Superior temporal gyrus (tissue), 1 donor: ENCODE measurements at regions not wholly inside any gene's neighbourhood (a gene's known extent, or its start where the extent isn't known, plus 50 kb on each side); places are given as distances from the start of the nearest gene placed in this dataset.

Experiments used
- DNase-seq: peaks from one replicate; pipeline ENCODE4 v3.0.0-alpha.2; 2016; ENCODE audit errors: extremely low spot score

DNA sequence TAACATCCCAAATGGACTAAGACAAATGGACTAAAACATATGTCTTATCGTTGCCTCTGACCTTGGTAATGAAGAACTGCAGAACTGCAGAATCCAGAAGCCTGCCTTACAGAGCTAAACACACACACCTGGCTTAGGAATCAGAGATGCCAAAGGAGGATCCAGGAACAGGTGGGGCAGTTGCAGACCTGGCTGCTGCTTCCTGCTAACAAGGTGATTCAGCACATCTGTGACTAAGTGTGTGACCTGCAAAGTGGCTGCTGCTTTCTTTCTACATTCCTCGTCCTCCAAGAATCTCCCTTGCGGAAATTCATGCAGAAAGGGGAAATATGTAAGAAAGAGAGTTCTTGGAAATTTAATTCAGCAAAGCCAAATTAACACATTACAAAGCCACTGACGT, 96.8 kb upstream of the NLGN4X start:
- DNase-seq = no peak

GRCh38 chrX:6313356-6313755, 84.7 kb upstream of the NLGN4X start:
- DNase-seq = no peak

- DNase-seq = no peak
These were observed 82.9 kb upstream of the NLGN4X start for GRCh38 chrX:6311540-6311939.

- no peak for DNase-seq
These were observed 78.5 kb upstream of the NLGN4X start for GRCh38 chrX:6307156-6307555.

DNA sequence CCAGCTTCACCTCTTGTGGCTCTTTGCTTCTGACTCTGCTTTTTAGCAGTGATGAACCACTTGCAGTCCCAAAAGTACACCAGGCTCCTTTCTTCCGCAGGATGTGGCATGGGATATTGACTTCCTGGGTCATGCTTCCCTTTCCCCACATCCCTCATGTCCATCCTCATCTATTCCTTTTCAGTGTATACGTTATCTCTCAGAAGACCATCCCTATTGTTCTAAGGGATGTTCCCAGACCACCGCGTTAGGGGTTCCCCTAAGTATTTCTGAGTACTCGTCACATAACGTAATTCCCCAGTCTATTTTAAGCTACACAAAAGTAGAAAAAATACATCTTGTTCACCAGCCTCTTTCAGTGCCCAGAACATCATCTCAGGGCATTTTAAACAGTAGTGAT, 71.1 kb upstream of the NLGN4X start:
- DNase-seq = no peak

GRCh38 chrX:6293716-6294115, 65.0 kb upstream of the NLGN4X start:
- DNase-seq = no peak

DNA sequence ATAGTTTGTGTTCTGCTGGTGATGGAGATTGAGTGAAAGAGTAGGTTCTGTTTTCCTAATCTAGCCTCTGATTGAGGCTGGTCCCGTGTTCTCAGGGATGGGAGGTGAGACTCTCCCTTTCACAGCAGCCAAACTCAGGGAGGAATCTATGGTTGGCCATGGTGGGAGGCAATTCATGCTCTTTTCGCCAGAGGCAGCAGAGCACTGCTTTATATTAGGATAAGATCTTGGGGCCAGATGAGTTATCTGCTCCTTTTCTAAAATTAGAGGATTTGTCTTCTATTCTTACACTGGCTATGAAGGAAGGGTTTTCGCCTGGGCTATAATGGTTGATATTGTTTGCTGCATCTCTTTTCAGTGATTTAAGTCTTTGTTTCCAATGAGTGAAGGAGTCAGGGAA, 63.9 kb upstream of the NLGN4X start:
- no peak for DNase-seq

DNA sequence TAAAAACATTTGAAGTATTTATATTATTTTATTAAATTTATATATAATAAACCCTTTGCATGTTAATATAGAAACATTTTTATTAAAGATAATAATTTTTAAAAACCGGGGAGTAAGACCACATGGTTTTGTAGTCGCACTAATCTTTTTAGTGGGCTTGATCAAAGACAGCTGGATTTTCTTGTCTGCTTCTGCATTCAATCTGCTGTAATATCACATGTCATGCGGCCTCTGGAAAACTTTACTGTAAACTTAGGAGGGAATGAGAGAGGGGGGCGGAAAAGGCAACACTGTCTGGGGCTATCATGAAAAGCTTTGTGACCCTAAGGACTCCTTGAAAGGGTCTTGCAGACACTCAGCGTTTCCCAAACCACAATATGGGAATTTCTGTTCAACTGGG, 62.8 kb upstream of the NLGN4X start:
- no peak for DNase-seq

- no peak for DNase-seq
These were observed 55.2 kb upstream of the NLGN4X start for GRCh38 chrX:6283826-6284225.

GRCh38 chrX:6279277-6279909, 50.7 kb upstream of the NLGN4X start:
- no peak for DNase-seq
